CD4-positive, CD25-positive, alpha-beta regulatory T cell (primary cell): ENCODE measurements at regions not wholly inside any gene's neighbourhood (a gene's known extent, or its start where the extent isn't known, plus 50 kb on each side); places are given as distances from the start of the nearest gene placed in this dataset.

Experiments
- ATAC-seq, 2 donors: fragments of 150-1000 bp; cut with Tn5 transposase; one replicate each; pipeline ENCODE4 v1.10.0; 2021; ENCODE audit warnings: low read depth in 2 of 2, moderate number of reproducible peaks in 2 of 2, moderate library complexity in 1 of 2
- DNase-seq, 3 donors: peaks; one replicate each; pipeline versions ENCODE4 v3.0.0 to v3.0.0-alpha.2; 2012 to 2022; ENCODE audit warnings: mixed read lengths in 1 of 3
- H3K27ac ChIP-seq: one replicate; pipeline ENCODE4 v1.7.0; 2013; ENCODE audit warnings: mild to moderate bottlenecking, low read length; ENCODE audit not compliant: insufficient read depth, poor library complexity, severe bottlenecking
- H3K27me3 ChIP-seq: one replicate; pipeline ENCODE4 v1.7.0; 2013; ENCODE audit warnings: low read length; ENCODE audit not compliant: control insufficient read depth, insufficient read depth
- H3K36me3 ChIP-seq: one replicate; pipeline ENCODE4 v1.7.0; 2013; ENCODE audit warnings: mild to moderate bottlenecking, low read length, moderate library complexity; ENCODE audit not compliant: control insufficient read depth, insufficient read depth
- H3K4me1 ChIP-seq: 2 replicates; pipeline ENCODE4 v1.7.0; 2013; ENCODE audit warnings: mild to moderate bottlenecking, low read length; ENCODE audit not compliant: insufficient read depth, control insufficient read depth, poor library complexity, severe bottlenecking
- H3K4me3 ChIP-seq: one replicate; pipeline ENCODE4 v1.7.0; 2013; ENCODE audit warnings: low read depth, mild to moderate bottlenecking, low read length, moderate library complexity
- H3K9me3 ChIP-seq, 2 experiments: 1 replicate in 1 of 2; 2 replicates in 1 of 2; pipeline ENCODE4 v1.7.0; 2013; ENCODE audit warnings: low read length in 2 of 2, mild to moderate bottlenecking in 1 of 2, moderate library complexity in 1 of 2; ENCODE audit not compliant: control insufficient read depth in 2 of 2
- H3K27ac Mint-ChIP-seq, 3 donors: one replicate each; pipeline ENCODE4 v1.8.0; 2020 to 2022; ENCODE audit warnings: mild to moderate bottlenecking in 3 of 3, mixed read lengths in 3 of 3, moderate library complexity in 2 of 3
- H3K27me3 Mint-ChIP-seq: one replicate; pipeline ENCODE4 v1.8.0; 2022; ENCODE audit warnings: mild to moderate bottlenecking, mixed read lengths
- H3K36me3 Mint-ChIP-seq: one replicate; pipeline ENCODE4 v1.8.0; 2020; ENCODE audit warnings: mixed read lengths
- H3K4me1 Mint-ChIP-seq, 4 donors: one replicate each; pipeline ENCODE4 v1.8.0; 2020 to 2022; ENCODE audit warnings: mixed read lengths in 4 of 4, mild to moderate bottlenecking in 1 of 4
- H3K4me3 Mint-ChIP-seq, 4 donors: one replicate each; pipeline ENCODE4 v1.8.0; 2020 to 2022; ENCODE audit warnings: mild to moderate bottlenecking in 4 of 4, mixed read lengths in 4 of 4, moderate library complexity in 3 of 4
- H3K9me3 Mint-ChIP-seq, 7 donors: one replicate each; pipeline ENCODE4 v1.8.0; 2020 to 2022; ENCODE audit warnings: mixed read lengths in 7 of 7, mild to moderate bottlenecking in 3 of 7, moderate library complexity in 2 of 7

GRCh38 chr21:38930066-38930465 lies 124.3 kb downstream of the ETS2 start:
- H3K9me3 Mint-ChIP-seq: peaks cover 0 to 6% (median 3%) of the 10 kb centered on the region in 7 donors
- no peak overlapping the region for H3K4me3 ChIP-seq
- H3K27ac ChIP-seq: no peak overlapping the region
- H3K9me3 ChIP-seq: no peaks in the 10 kb centered on the region
- no peaks in the 10 kb centered on the region for H3K27me3 ChIP-seq
- no peak for ATAC-seq
- H3K36me3 Mint-ChIP-seq: no peaks in the 10 kb centered on the region
- DNase-seq: no peak
- no peaks in the 10 kb centered on the region for H3K4me1 ChIP-seq
- H3K36me3 ChIP-seq: no peaks in the 10 kb centered on the region
- H3K4me1 Mint-ChIP-seq: no peaks in the 10 kb centered on the region
- no peak overlapping the region for H3K4me3 Mint-ChIP-seq
- peaks cover 19% of the 10 kb centered on the region for H3K27me3 Mint-ChIP-seq
- no peak overlapping the region for H3K27ac Mint-ChIP-seq

DNA sequence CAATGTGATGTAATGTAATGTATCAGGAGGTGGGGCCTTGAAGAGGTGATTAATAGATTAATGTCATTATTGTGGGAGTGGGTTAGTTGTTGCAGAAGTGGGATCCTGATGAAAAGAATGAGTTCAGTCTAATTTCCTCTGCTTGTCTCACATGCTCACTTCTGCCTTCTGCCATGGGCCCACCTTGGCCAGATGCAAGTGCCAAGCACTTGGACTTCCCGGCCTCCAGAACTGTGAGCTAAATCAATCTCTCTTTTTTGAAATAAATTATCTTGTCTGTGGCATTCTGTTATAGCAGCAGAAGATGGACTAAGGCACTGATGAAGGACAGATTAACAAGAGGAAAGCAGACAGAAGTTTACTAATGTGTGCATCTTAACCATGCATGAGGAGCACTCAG lies 123.9 kb downstream of the ETS2 start:
- Histone ChIP-seq H3K36me3 (no peaks in the 10 kb centered on the region), H3K27ac (no peak overlapping the region), H3K4me3 (no peak overlapping the region), H3K27me3 (no peaks in the 10 kb centered on the region), H3K4me1 (no peaks in the 10 kb centered on the region), H3K9me3 (no peaks in the 10 kb centered on the region)
- Mint-ChIP-seq H3K4me3 (no peak overlapping the region), H3K27me3 (peaks cover 19% of the 10 kb centered on the region), H3K36me3 (no peaks in the 10 kb centered on the region), H3K27ac (no peak overlapping the region), H3K4me1 (no peaks in the 10 kb centered on the region), H3K9me3 (peaks cover 0 to 6% (median 3%) of the 10 kb centered on the region in 7 donors)
- ATAC-seq: no peak
- DNase-seq: no peak

DNA sequence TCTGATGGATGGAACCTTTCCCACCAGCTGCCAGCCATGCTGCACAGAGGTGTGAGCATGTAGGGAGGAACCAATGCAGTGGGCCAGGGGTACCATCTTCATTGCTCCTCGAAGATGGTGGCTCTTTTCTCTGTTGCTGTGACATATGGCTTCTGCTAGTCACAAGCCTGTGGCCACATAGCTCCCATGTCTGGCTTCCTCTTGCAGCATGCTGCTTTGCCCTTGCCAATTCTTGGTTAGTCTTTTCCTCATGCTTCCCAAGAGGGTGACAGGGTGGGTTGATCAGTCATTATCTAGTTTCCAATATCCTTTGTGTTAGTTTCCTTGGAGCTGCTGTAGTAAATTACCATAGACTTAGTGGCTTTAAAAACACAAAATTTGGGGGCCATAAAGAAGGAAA lies 123.4 kb downstream of the ETS2 start:
- H3K36me3 Mint-ChIP-seq: no peaks in the 10 kb centered on the region
- H3K9me3 Mint-ChIP-seq: peaks cover 0 to 6% (median 3%) of the 10 kb centered on the region in 7 donors
- no peak for ATAC-seq
- Histone ChIP-seq H3K36me3 (no peaks in the 10 kb centered on the region), H3K4me3 (no peak overlapping the region), H3K9me3 (no peaks in the 10 kb centered on the region), H3K27me3 (no peaks in the 10 kb centered on the region), H3K27ac (no peak overlapping the region), H3K4me1 (no peaks in the 10 kb centered on the region)
- no peaks in the 10 kb centered on the region for H3K4me1 Mint-ChIP-seq
- peaks cover 19% of the 10 kb centered on the region for H3K27me3 Mint-ChIP-seq
- H3K4me3 Mint-ChIP-seq: no peak overlapping the region
- DNase-seq: no peak
- no peak overlapping the region for H3K27ac Mint-ChIP-seq

GRCh38 chr21:38927776-38928175 lies 122.0 kb downstream of the ETS2 start:
- H3K27ac Mint-ChIP-seq: no peak overlapping the region

GRCh38 chr21:38925923-38926322 lies 120.2 kb downstream of the ETS2 start:
- DNase-seq (no peak), ATAC-seq (no peak)
- Histone ChIP-seq H3K4me3 (no peak overlapping the region), H3K27me3 (peaks cover 2% of the 10 kb centered on the region), H3K36me3 (no peaks in the 10 kb centered on the region), H3K27ac (no peak overlapping the region), H3K4me1 (no peaks in the 10 kb centered on the region), H3K9me3 (no peaks in the 10 kb centered on the region)
- peaks cover 22% of the 10 kb centered on the region for H3K27me3 Mint-ChIP-seq
- H3K36me3 Mint-ChIP-seq: no peaks in the 10 kb centered on the region
- no peak overlapping the region for H3K4me3 Mint-ChIP-seq
- H3K27ac Mint-ChIP-seq: no peak overlapping the region
- H3K9me3 Mint-ChIP-seq: peaks cover 0 to 8% (median 4%) of the 10 kb centered on the region in 7 donors
- H3K4me1 Mint-ChIP-seq: no peaks in the 10 kb centered on the region

More at GRCh38 chr21:38927776-38928175, 122.0 kb downstream of the ETS2 start:
- Histone ChIP-seq H3K9me3 (no peaks in the 10 kb centered on the region), H3K4me1 (no peaks in the 10 kb centered on the region), H3K36me3 (no peaks in the 10 kb centered on the region), H3K4me3 (no peak overlapping the region), H3K27me3 (no peaks in the 10 kb centered on the region), H3K27ac (no peak overlapping the region)
- Mint-ChIP-seq H3K9me3 (peaks cover 0 to 8% (median 3%) of the 10 kb centered on the region in 7 donors), H3K4me3 (no peak overlapping the region), H3K27me3 (peaks cover 19% of the 10 kb centered on the region), H3K36me3 (no peaks in the 10 kb centered on the region), H3K4me1 (no peaks in the 10 kb centered on the region)
- ATAC-seq: no peak
- no peak for DNase-seq

DNA sequence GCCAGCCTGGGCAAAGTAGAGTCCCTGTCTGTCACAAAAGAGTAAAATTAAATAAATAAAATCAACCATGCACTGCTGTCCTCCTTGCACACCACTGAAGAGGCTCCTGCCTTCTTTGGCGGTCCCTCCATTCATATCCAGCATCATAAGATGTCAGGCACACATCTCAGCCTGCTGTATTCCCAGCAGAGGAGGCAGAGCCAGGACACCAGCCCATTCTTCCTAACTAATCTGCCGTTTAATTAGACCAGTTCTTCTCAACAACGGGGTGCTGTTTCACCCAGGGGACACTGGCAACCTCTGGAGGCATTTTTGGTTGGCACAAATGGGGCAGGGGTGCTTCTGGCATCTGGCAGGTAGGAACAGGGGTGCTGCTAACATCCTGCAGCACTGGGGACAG lies 119.7 kb downstream of the ETS2 start:
- Histone ChIP-seq H3K9me3 (no peaks in the 10 kb centered on the region), H3K36me3 (no peaks in the 10 kb centered on the region), H3K4me3 (no peak overlapping the region), H3K27ac (no peak overlapping the region), H3K27me3 (peaks cover 2% of the 10 kb centered on the region), H3K4me1 (no peaks in the 10 kb centered on the region)
- H3K36me3 Mint-ChIP-seq: no peaks in the 10 kb centered on the region
- no peak overlapping the region for H3K4me3 Mint-ChIP-seq
- no peak overlapping the region for H3K27ac Mint-ChIP-seq
- H3K27me3 Mint-ChIP-seq: peaks cover 23% of the 10 kb centered on the region
- no peak for DNase-seq
- ATAC-seq: no peak
- peaks cover 0 to 8% (median 4%) of the 10 kb centered on the region in 7 donors for H3K9me3 Mint-ChIP-seq
- H3K4me1 Mint-ChIP-seq: no peaks in the 10 kb centered on the region

DNA sequence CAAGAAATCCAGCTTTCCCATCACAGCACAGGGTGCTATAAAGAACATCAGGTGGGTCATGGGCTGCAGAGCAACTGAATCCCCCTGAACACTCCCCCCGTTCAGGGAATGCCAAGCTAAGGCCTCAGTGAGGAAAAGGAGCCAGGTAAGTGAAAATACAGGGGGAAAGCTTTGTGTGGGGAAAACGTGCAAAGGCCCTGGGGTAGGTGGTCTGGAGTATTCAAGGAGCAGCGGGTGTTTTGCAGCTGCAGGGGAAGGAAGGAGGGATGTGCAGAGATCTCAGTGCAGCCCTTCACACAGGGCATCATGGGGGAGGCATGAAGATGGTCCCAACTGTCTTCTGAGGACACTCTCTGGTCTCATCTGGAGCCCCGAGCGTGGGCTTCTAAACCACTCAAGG lies 119.2 kb downstream of the ETS2 start:
- peaks cover 23% of the 10 kb centered on the region for H3K27me3 Mint-ChIP-seq
- ATAC-seq (no peak), DNase-seq (no peak)
- no peaks in the 10 kb centered on the region for H3K4me1 ChIP-seq
- H3K4me3 ChIP-seq: no peak overlapping the region
- no peak overlapping the region for H3K4me3 Mint-ChIP-seq
- no peak overlapping the region for H3K27ac Mint-ChIP-seq
- H3K9me3 Mint-ChIP-seq: peaks cover 0 to 7% (median 4%) of the 10 kb centered on the region in 7 donors
- no peaks in the 10 kb centered on the region for H3K9me3 ChIP-seq
- H3K27ac ChIP-seq: no peak overlapping the region
- H3K36me3 Mint-ChIP-seq: no peaks in the 10 kb centered on the region
- H3K36me3 ChIP-seq: no peaks in the 10 kb centered on the region
- H3K27me3 ChIP-seq: peaks cover 2% of the 10 kb centered on the region
- H3K4me1 Mint-ChIP-seq: no peaks in the 10 kb centered on the region

DNA sequence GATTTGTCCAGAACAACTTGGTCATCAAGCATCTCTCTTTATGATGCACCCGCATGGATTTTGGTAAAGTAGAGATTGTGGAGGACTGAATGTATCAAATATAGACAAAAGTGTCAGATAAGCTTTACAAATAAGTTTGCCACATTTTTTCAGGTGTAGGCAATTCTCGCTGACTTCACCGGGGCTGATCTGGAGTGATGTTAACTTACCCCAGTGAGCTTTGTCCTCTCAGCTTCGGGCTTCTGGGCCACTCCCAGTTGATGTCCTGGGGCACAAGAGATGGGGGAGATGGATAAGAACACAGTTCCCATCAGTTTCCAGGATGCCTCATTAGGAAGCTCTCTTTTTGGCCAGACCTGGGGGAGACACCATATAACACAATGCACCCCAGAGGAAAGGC lies 117.7 kb downstream of the ETS2 start:
- H3K36me3 Mint-ChIP-seq: no peaks in the 10 kb centered on the region

More for the DNA sequence above, 117.7 kb downstream of the ETS2 start:
- ATAC-seq: no peak
- Histone ChIP-seq H3K36me3 (no peaks in the 10 kb centered on the region), H3K4me3 (no peak overlapping the region), H3K27me3 (peaks cover 2% of the 10 kb centered on the region), H3K27ac (no peak overlapping the region), H3K9me3 (no peaks in the 10 kb centered on the region), H3K4me1 (no peaks in the 10 kb centered on the region)
- no peak overlapping the region for H3K27ac Mint-ChIP-seq
- peaks cover 23% of the 10 kb centered on the region for H3K27me3 Mint-ChIP-seq
- H3K4me3 Mint-ChIP-seq: no peak overlapping the region
- peaks cover 0 to 6% (median 2%) of the 10 kb centered on the region in 7 donors for H3K9me3 Mint-ChIP-seq
- no peaks in the 10 kb centered on the region for H3K4me1 Mint-ChIP-seq
- DNase-seq: no peak
